Gastrocnemius medialis (tissue), 4 donors: ENCODE measurements at regions not wholly inside any gene's neighbourhood (a gene's known extent, or its start where the extent isn't known, plus 50 kb on each side); places are given as distances from the start of the nearest gene placed in this dataset.
"Not testable (repeated sequence)": the region's sequence is repeated elsewhere in the genome, so short reads cannot be mapped to it uniquely, and the experiment has no call there.

Experiments used
- ATAC-seq, 2 donors: fragments of 150-250 bp; one replicate each; pipeline ENCODE4 v1.9.1; 2016
- DNase-seq, 2 donors: peaks; one replicate each; pipeline ENCODE4 v3.0.0-alpha.2; 2019
- H3K27ac ChIP-seq, 4 donors: fragments of 200-600 bp; sonication (generic); 1 replicate in 1 of 4; 2 replicates in 3 of 4; pipeline ENCODE4 v1.5.1; 2016 to 2018; ENCODE audit warnings: mild to moderate bottlenecking in 2 of 4, moderate library complexity in 1 of 4
- H3K27me3 ChIP-seq, 3 donors: fragments of 200-600 bp; sonication (generic) in 2 of 3; 1 replicate in 1 of 3; 2 replicates in 2 of 3; pipeline versions ENCODE4 v1.5.1 to v1.6.0; 2016 to 2019; ENCODE audit warnings: mild to moderate bottlenecking in 1 of 3, moderate library complexity in 1 of 3
- H3K36me3 ChIP-seq, 2 donors: fragments of 200-600 bp; sonication (generic) in 1 of 2; one replicate each; pipeline ENCODE4 v1.5.1; 2017 to 2018
- H3K4me1 ChIP-seq, 2 donors: fragments of 200-600 bp; sonication (generic) in 1 of 2; one replicate each; pipeline ENCODE4 v1.5.1; 2016 to 2017; ENCODE audit warnings: mild to moderate bottlenecking in 2 of 2
- H3K4me3 ChIP-seq, 4 donors: fragments of 200-600 bp; sonication (generic) in 3 of 4; 1 replicate in 1 of 4; 2 replicates in 3 of 4; pipeline ENCODE4 v1.5.1; 2016 to 2019; ENCODE audit warnings: mild to moderate bottlenecking in 2 of 4
- H3K9me3 ChIP-seq, 3 donors: fragments of 200-600 bp; sonication (generic) in 2 of 3; 1 replicate in 1 of 3; 2 replicates in 2 of 3; pipeline ENCODE4 v1.5.1; 2016 to 2019
- POLR2A ChIP-seq, 2 donors: fragments of 450-650 bp; IDR thresholded peaks; one replicate each; pipeline ENCODE4 v1.6.1; 2017; ENCODE audit warnings: antibody characterized with exemption in 2 of 2, mild to moderate bottlenecking in 2 of 2, moderate library complexity in 2 of 2
- in situ Hi-C, 4 donors: fragments of 200-750 bp; cut with MboI; loops; one replicate each; pipeline versions ENCODE4 v1.15.0 to v1.8.0; 2017; ENCODE audit warnings: low sequenced_read_pairs in 4 of 4
- intact Hi-C: fragments of 100-400 bp; cut with DNase I; formaldehyde crosslinking; loops from one replicate; pipeline ENCODE4 v1.15.1; 2023; ENCODE audit warnings: low total_unique reads
- TF ChIP-seq, protein P1 (sequence below), 5 experiments: fragments of 450-650 bp in 3 of 5; fragments of 200-600 bp in 2 of 5; sonication (generic) in 2 of 5; IDR thresholded peaks in 4 of 5; conservative IDR thresholded peaks in 1 of 5; 1 replicate in 4 of 5; 2 replicates in 1 of 5; pipeline ENCODE4 v1.5.1; 2016 to 2019; ENCODE audit warnings: antibody characterized with exemption in 5 of 5, mild to moderate bottlenecking in 3 of 5, moderate library complexity in 3 of 5

DNA sequence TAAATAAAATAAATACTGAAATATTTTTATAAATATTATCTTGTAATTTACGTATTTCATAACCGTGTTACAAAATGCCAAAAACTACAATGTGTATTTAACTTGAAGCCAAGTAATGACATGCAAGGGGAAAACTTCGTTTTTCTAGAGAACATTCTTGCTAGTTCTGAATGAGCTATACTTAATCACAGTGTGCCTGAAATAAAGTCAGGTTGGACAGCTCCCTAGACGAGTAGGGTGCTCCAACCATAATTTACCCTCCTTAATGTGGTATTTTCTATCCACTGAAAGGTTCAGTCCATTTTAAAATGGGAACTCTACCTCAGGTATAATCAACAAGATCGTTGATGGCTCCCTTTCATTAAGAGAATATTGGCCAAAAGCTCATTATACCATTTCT is 194.5 kb upstream of the AHR start:
- Histone ChIP-seq H3K4me3 (no peak overlapping the region), H3K27me3 (no peaks in the 10 kb centered on the region), H3K27ac (no peak overlapping the region), H3K9me3 (no peaks in the 10 kb centered on the region), H3K36me3 (no peaks in the 10 kb centered on the region), H3K4me1 (no peaks in the 10 kb centered on the region)
- no peak for TF ChIP-seq POLR2A (IDR thresholded peaks at IDR 0.05)
- TF ChIP-seq, protein P1, sequence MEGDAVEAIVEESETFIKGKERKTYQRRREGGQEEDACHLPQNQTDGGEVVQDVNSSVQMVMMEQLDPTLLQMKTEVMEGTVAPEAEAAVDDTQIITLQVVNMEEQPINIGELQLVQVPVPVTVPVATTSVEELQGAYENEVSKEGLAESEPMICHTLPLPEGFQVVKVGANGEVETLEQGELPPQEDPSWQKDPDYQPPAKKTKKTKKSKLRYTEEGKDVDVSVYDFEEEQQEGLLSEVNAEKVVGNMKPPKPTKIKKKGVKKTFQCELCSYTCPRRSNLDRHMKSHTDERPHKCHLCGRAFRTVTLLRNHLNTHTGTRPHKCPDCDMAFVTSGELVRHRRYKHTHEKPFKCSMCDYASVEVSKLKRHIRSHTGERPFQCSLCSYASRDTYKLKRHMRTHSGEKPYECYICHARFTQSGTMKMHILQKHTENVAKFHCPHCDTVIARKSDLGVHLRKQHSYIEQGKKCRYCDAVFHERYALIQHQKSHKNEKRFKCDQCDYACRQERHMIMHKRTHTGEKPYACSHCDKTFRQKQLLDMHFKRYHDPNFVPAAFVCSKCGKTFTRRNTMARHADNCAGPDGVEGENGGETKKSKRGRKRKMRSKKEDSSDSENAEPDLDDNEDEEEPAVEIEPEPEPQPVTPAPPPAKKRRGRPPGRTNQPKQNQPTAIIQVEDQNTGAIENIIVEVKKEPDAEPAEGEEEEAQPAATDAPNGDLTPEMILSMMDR (IDR thresholded peaks at IDR 0.05 in 4 of 5, conservative IDR thresholded peaks at IDR 0.05 in 1 of 5), result no peak
- DNase-seq (no peak), ATAC-seq (no peak)
- intact Hi-C loops (no loop called here), in situ Hi-C loops (no loop called here)

DNA sequence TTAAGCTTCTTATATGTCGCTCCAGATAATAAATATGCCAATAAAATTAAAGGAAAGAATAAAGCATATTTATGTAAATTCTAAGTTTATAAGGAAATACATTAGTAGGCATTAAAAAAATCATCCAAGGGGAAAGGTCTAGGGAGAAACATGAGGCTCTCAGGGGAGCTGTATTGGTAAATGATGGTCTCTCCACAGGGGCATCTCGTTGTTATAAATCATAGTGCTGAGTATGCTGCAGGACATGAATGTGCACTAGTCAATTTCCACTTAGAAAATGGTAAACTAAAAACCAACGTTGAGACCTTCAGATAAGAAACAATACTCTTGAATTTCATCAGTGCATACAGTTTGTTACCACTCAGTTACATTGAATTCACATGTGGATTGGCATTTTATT is 194.0 kb upstream of the AHR start:
- DNase-seq (no peak), ATAC-seq (no peak)
- TF ChIP-seq, protein P1 (IDR thresholded peaks at IDR 0.05 in 4 of 5, conservative IDR thresholded peaks at IDR 0.05 in 1 of 5), result no peak
- no peak for TF ChIP-seq POLR2A (IDR thresholded peaks at IDR 0.05)
- Histone ChIP-seq H3K4me1 (no peaks in the 10 kb centered on the region), H3K9me3 (no peaks in the 10 kb centered on the region), H3K27me3 (no peaks in the 10 kb centered on the region), H3K27ac (no peak overlapping the region), H3K4me3 (no peak overlapping the region), H3K36me3 (no peaks in the 10 kb centered on the region)
- in situ Hi-C loops (no loop called here), intact Hi-C loops (no loop called here)

DNA sequence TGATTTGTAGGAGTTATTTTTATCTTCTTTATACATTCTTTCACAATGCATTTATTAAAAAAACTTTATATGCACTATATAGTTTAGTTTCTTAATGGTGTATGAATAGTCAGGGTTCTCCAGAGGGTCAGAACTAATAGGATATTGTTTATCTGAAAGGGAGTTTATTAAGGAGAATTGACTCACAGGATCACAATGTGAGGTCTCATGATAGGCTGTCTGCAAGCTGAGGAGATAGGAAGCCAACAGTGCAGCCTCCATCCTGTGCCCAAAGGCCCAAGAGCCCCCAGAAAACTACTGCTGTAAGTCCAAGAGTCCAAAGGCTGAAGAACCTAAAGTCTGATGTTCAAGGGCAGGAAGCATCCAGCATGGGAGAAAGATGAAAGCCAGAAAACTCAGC is 192.8 kb upstream of the AHR start:
- ATAC-seq, result no peak
- no peak overlapping the region for H3K4me3 ChIP-seq
- no peaks in the 10 kb centered on the region for H3K27me3 ChIP-seq
- no peaks in the 10 kb centered on the region for H3K36me3 ChIP-seq
- H3K27ac ChIP-seq, result no peak overlapping the region
- H3K9me3 ChIP-seq, result no peaks in the 10 kb centered on the region
- no peak for DNase-seq
- TF ChIP-seq POLR2A (IDR thresholded peaks at IDR 0.05), result no peak
- TF ChIP-seq, protein P1 (IDR thresholded peaks at IDR 0.05 in 4 of 5, conservative IDR thresholded peaks at IDR 0.05 in 1 of 5), result no peak
- H3K4me1 ChIP-seq, result no peaks in the 10 kb centered on the region
- intact Hi-C loops, result no loop called here
- in situ Hi-C loops, result no loop called here

DNA sequence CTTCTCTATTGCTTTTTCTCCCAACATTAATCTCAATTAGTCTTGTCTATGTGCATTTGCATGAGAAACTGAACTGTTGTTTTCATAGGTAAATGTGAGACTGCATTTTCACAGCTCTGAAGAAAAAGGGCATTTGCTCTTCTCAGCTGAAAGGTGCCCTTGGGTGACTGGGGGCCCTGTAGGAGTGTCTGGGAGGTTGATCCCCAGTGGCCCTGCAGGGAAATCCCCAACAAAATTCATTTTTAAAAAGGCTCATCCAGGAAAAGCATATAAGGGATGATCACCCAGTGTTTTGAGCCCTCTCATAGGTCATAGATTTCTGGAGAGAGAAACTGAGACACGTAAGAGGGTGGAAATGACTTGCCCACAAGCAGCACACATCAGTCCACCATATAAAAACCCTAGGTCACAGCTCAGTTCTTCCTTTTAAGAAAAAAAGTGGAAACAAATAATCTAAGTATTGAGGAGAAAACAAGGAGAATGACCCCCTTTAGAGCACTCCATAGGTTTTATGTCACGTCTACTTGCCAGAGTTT is 190.3 kb upstream of the AHR start:
- Histone ChIP-seq H3K27me3 (no peaks in the 10 kb centered on the region), H3K36me3 (no peaks in the 10 kb centered on the region), H3K4me1 (no peaks in the 10 kb centered on the region), H3K27ac (no peak overlapping the region), H3K9me3 (no peaks in the 10 kb centered on the region), H3K4me3 (no peak overlapping the region)
- ATAC-seq (no peak), DNase-seq (no peak)
- intact Hi-C loops, result no loop called here
- no peak for TF ChIP-seq POLR2A (IDR thresholded peaks at IDR 0.05)
- TF ChIP-seq, protein P1 (IDR thresholded peaks at IDR 0.05 in 4 of 5, conservative IDR thresholded peaks at IDR 0.05 in 1 of 5), result no peak
- in situ Hi-C loops, result no loop called here

DNA sequence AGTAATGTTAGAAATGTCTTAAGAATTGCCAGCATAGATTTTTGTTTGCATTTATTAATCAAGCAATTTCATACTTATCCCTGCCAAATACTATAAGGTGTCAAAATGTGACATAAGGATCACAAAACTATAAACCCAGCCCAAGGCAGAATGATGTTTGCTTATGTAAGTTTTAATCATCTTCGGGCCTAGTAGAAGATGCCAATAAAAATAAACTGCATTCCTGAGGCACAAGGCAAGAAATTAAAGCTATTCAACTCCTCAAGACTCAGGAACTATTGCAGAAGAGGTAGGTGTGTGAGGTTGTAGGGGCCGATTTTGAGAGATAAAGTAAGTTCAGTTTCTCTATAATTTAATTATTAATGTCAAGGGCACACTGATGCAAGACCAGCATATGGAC is 189.4 kb upstream of the AHR start:
- Histone ChIP-seq H3K27me3 (no peaks in the 10 kb centered on the region), H3K4me1 (no peaks in the 10 kb centered on the region), H3K27ac (no peak overlapping the region), H3K9me3 (no peaks in the 10 kb centered on the region), H3K36me3 (no peaks in the 10 kb centered on the region), H3K4me3 (no peak overlapping the region)
- in situ Hi-C loops (no loop called here), intact Hi-C loops (no loop called here)
- TF ChIP-seq, protein P1 (IDR thresholded peaks at IDR 0.05 in 4 of 5, conservative IDR thresholded peaks at IDR 0.05 in 1 of 5), result no peak
- no peak for TF ChIP-seq POLR2A (IDR thresholded peaks at IDR 0.05)
- DNase-seq (no peak), ATAC-seq (no peak)

DNA sequence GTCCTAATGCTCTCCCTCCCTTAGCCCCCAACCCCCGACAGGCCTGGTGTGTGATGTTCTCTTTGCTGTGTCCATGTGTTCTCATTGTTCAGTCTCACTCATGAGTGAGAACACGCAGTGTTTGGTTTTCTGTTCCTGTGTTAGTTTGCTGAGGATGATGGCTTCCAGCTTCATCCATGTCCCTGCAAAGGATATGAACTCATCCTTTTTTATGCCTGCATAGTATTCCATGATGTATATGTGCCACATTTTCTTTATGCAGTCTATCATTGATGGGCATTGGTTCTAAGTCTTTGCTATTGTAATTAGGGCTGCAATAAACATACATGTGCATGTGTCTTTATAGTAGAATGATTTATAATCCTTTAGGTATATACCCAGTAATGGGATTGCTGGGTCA is 184.7 kb upstream of the AHR start:
- ATAC-seq, H3K4me1 ChIP-seq, H3K4me3 ChIP-seq, H3K27me3 ChIP-seq, H3K9me3 ChIP-seq, H3K36me3 ChIP-seq, intact Hi-C loops, in situ Hi-C loops, H3K27ac ChIP-seq, DNase-seq: not testable (repeated sequence)
